ENCODE measurements at regions not wholly inside any gene's neighbourhood (a gene's known extent, or its start where the extent isn't known, plus 50 kb on each side); places are given as distances from the start of the nearest gene placed in this dataset.

DNA sequence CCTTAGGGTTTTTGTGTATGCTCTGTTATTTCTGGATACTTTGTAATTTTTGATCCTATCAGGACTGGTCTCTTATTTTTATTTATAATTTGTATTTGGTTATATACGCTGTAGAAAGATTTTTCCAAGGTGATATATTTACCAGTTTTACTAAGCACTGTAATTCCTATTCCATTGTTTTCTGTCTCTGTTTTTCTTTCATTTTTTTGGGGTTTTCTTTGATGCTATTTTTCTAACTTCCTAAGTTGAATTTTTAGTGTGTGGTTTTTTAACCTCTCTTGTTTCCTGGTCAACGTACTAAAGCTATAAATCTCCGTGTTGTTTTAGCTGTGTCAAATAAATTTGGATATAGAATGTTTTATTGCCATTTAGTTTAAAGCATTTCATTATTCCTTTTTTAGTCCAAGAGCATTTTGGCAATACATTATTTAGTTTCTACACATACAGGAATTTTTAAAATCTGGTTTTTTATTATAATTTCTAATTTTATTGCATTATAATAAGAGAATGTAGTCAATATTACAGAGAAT, 128.1 kb upstream of the THRB start (continued):
- no peak for TF ChIP-seq CEBPZ (IDR thresholded peaks at IDR 0.05; ENCODE audit: low read depth, low read length)
- TF ChIP-seq, protein P1, sequence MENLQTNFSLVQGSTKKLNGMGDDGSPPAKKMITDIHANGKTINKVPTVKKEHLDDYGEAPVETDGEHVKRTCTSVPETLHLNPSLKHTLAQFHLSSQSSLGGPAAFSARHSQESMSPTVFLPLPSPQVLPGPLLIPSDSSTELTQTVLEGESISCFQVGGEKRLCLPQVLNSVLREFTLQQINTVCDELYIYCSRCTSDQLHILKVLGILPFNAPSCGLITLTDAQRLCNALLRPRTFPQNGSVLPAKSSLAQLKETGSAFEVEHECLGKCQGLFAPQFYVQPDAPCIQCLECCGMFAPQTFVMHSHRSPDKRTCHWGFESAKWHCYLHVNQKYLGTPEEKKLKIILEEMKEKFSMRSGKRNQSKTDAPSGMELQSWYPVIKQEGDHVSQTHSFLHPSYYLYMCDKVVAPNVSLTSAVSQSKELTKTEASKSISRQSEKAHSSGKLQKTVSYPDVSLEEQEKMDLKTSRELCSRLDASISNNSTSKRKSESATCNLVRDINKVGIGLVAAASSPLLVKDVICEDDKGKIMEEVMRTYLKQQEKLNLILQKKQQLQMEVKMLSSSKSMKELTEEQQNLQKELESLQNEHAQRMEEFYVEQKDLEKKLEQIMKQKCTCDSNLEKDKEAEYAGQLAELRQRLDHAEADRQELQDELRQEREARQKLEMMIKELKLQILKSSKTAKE (IDR thresholded peaks at IDR 0.05; ENCODE audit: low read depth, poor library complexity, severe bottlenecking) = no peak
- TF ChIP-seq, protein P2, sequence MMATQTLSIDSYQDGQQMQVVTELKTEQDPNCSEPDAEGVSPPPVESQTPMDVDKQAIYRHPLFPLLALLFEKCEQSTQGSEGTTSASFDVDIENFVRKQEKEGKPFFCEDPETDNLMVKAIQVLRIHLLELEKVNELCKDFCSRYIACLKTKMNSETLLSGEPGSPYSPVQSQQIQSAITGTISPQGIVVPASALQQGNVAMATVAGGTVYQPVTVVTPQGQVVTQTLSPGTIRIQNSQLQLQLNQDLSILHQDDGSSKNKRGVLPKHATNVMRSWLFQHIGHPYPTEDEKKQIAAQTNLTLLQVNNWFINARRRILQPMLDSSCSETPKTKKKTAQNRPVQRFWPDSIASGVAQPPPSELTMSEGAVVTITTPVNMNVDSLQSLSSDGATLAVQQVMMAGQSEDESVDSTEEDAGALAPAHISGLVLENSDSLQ (IDR thresholded peaks at IDR 0.05) = no peak
- TF ChIP-seq, protein P3, sequence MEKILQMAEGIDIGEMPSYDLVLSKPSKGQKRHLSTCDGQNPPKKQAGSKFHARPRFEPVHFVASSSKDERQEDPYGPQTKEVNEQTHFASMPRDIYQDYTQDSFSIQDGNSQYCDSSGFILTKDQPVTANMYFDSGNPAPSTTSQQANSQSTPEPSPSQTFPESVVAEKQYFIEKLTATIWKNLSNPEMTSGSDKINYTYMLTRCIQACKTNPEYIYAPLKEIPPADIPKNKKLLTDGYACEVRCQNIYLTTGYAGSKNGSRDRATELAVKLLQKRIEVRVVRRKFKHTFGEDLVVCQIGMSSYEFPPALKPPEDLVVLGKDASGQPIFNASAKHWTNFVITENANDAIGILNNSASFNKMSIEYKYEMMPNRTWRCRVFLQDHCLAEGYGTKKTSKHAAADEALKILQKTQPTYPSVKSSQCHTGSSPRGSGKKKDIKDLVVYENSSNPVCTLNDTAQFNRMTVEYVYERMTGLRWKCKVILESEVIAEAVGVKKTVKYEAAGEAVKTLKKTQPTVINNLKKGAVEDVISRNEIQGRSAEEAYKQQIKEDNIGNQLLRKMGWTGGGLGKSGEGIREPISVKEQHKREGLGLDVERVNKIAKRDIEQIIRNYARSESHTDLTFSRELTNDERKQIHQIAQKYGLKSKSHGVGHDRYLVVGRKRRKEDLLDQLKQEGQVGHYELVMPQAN (conservative IDR thresholded peaks at IDR 0.05) = no peak
- TF ChIP-seq ZBTB40 (IDR thresholded peaks at IDR 0.05; ENCODE audit: borderline replicate concordance) = no peak
- no peak for TF ChIP-seq JUND (IDR thresholded peaks at IDR 0.05; ENCODE audit: low read depth, low read length)
- TF ChIP-seq ZBTB4 (CRISPR knock-in tag; IDR thresholded peaks at IDR 0.05) = no peak

All from GM12878 (cell line).